GM19438 (cell line): ENCODE measurements at regions not wholly inside any gene's neighbourhood (a gene's known extent, or its start where the extent isn't known, plus 50 kb on each side); places are given as distances from the start of the nearest gene placed in this dataset.
"Not testable (repeated sequence)": the region's sequence is repeated elsewhere in the genome, so short reads cannot be mapped to it uniquely, and the experiment has no call there.

Source experiments
- ATAC-seq: cut with Tn5 transposase; IDR thresholded peaks from one replicate; pipeline ENCODE4 v1.9.1; 2021; ENCODE audit warnings: low read depth; ENCODE audit not compliant: unreplicated experiment

- ATAC-seq = no peak
Measured at GRCh38 chr4:155479835-155480234, 103.1 kb upstream of the MAP9 start.

- ATAC-seq = no peak
Measured at GRCh38 chr4:155478336-155478835, 101.6 kb upstream of the MAP9 start.

- no peak for ATAC-seq
Measured at GRCh38 chr4:155474758-155475157, 98.0 kb upstream of the MAP9 start.

- no peak for ATAC-seq
Measured at GRCh38 chr4:155473420-155474095, 96.8 kb upstream of the MAP9 start.

GRCh38 chr4:155468282-155468681 is 91.5 kb upstream of the MAP9 start:
- ATAC-seq = no peak

- ATAC-seq = no peak
Measured at GRCh38 chr4:155450676-155451075, 73.9 kb upstream of the MAP9 start.

GRCh38 chr4:155445306-155445705 is 68.5 kb upstream of the MAP9 start:
- ATAC-seq = no peak

GRCh38 chr4:155444721-155445120 is 68.0 kb upstream of the MAP9 start:
- no peak for ATAC-seq

- ATAC-seq = peak; percentile 96
Measured at GRCh38 chr4:155442267-155443105, 65.7 kb upstream of the MAP9 start.

GRCh38 chr4:155441475-155441874 is 64.7 kb upstream of the MAP9 start:
- ATAC-seq = no peak

- ATAC-seq = not testable (repeated sequence)
Measured at GRCh38 chr4:155439760-155440159, 63.0 kb upstream of the MAP9 start.

- no peak for ATAC-seq
Measured at GRCh38 chr4:155434904-155435303, 58.1 kb upstream of the MAP9 start.

- no peak for ATAC-seq
Measured at GRCh38 chr4:155434366-155434765, 57.6 kb upstream of the MAP9 start.

GRCh38 chr4:155433636-155434360 is 57.0 kb upstream of the MAP9 start:
- no peak for ATAC-seq

GRCh38 chr4:155430895-155431795 is 54.4 kb upstream of the MAP9 start:
- no peak for ATAC-seq

GRCh38 chr4:155428128-155428527 is 51.4 kb upstream of the MAP9 start:
- no peak for ATAC-seq

- no peak for ATAC-seq
Measured at GRCh38 chr4:155426953-155427352, 50.2 kb upstream of the MAP9 start.
